SK-N-SH (cell line): ENCODE measurements at regions not wholly inside any gene's neighbourhood (a gene's known extent, or its start where the extent isn't known, plus 50 kb on each side); places are given as distances from the start of the nearest gene placed in this dataset.

Experiments used
- CTCF ChIA-PET: fragments of 300-600, 350-600 bp; formaldehyde crosslinking; extraction: SDS; loops from one replicate; lab custom pipeline; 2021; lab: Yijun Ruan, JAX
- POLR2A ChIA-PET: fragments of 350-600 bp; sonication (Branson Sonifier 250); formaldehyde crosslinking; extraction: SDS; loops from one replicate; lab custom pipeline; 2020; ENCODE audit warnings: antibody characterized with exemption, inconsistent platforms; lab: Yijun Ruan, JAX
- DNase-seq: peaks from one replicate; pipeline ENCODE4 v3.0.0; 2012
- H2AFZ ChIP-seq: fragments of 200-600 bp; sonication (generic); 2 replicates; pipeline ENCODE4 v1.8.1; 2016; ENCODE audit warnings: antibody characterized with exemption, mild to moderate bottlenecking, low read depth
- H3F3A ChIP-seq: fragments of 200-600 bp; sonication (generic); replicated peaks from 2 replicates; pipeline ENCODE3; 2016; ENCODE audit warnings: antibody characterized with exemption, mild to moderate bottlenecking; ENCODE audit not compliant: insufficient read depth
- H3K27ac ChIP-seq, 2 experiments: fragments of 200-500 bp in 1 of 2; fragments of 200-600 bp in 1 of 2; sonication (Bioruptor generic) in 1 of 2; sonication (generic), shearing (Covaris generic) in 1 of 2; 2 replicates each; pipeline versions ENCODE4 v1.5.1 to v1.6.1; 2014 to 2016; ENCODE audit warnings: low read depth in 2 of 2, inconsistent platforms in 1 of 2, low read length in 1 of 2, mild to moderate bottlenecking in 1 of 2, mixed read lengths in 1 of 2
- H3K27me3 ChIP-seq: fragments of 200-600 bp; sonication (generic), shearing (Covaris generic); 2 replicates; pipeline ENCODE4 v1.6.1; 2016; ENCODE audit warnings: mixed run types; ENCODE audit not compliant: insufficient read depth
- H3K36me3 ChIP-seq, 2 experiments: fragments of 200-500 bp in 1 of 2; fragments of 200-600 bp in 1 of 2; sonication (Bioruptor generic) in 1 of 2; sonication (generic) in 1 of 2; replicated peaks in 1 of 2; 2 replicates each; pipeline versions ENCODE3 to v1.5.1; 2014 to 2016; ENCODE audit warnings: low read length in 1 of 2, mild to moderate bottlenecking in 1 of 2; ENCODE audit not compliant: insufficient read depth in 2 of 2, control insufficient read depth in 1 of 2
- H3K4me1 ChIP-seq, 2 experiments: fragments of 200-500 bp in 1 of 2; fragments of 200-600 bp in 1 of 2; sonication (Bioruptor generic) in 1 of 2; sonication (generic), shearing (Covaris generic) in 1 of 2; 2 replicates each; pipeline versions ENCODE4 v1.5.1 to v1.6.1; 2014 to 2016; ENCODE audit warnings: low read depth in 1 of 2, low read length in 1 of 2, mixed run types in 1 of 2; ENCODE audit not compliant: insufficient read depth in 2 of 2, control insufficient read depth in 1 of 2
- H3K4me2 ChIP-seq: fragments of 200-600 bp; sonication (generic), shearing (Covaris generic); 2 replicates; pipeline ENCODE4 v1.6.1; 2017; ENCODE audit warnings: mixed run types
- H3K4me3 ChIP-seq, 2 experiments: fragments of 200-500 bp in 1 of 2; fragments of 200-600 bp in 1 of 2; sonication (Bioruptor generic) in 1 of 2; sonication (generic), shearing (Covaris generic) in 1 of 2; 2 replicates each; pipeline versions ENCODE4 v1.5.1 to v1.8.1; 2014 to 2016; ENCODE audit warnings: low read depth in 2 of 2, inconsistent platforms in 1 of 2, low read length in 1 of 2, mild to moderate bottlenecking in 1 of 2, mixed read lengths in 1 of 2, moderate library complexity in 1 of 2
- H3K79me2 ChIP-seq: fragments of 200-600 bp; sonication (generic); 2 replicates; pipeline ENCODE4 v1.8.1; 2017; ENCODE audit warnings: mild to moderate bottlenecking; ENCODE audit not compliant: insufficient read depth
- H3K9ac ChIP-seq: fragments of 200-600 bp; sonication (generic); 2 replicates; pipeline ENCODE4 v1.6.1; 2017; ENCODE audit warnings: mixed run types
- H3K9me2 ChIP-seq: fragments of 200-600 bp; sonication (generic); 2 replicates; pipeline ENCODE4 v1.6.1; 2017; ENCODE audit warnings: mixed run types
- H3K9me3 ChIP-seq: fragments of 200-600 bp; sonication (generic); 2 replicates; pipeline ENCODE4 v1.6.1; 2017; ENCODE audit warnings: mixed run types, mild to moderate bottlenecking, moderate library complexity
- H4K20me1 ChIP-seq: fragments of 200-600 bp; sonication (generic); 2 replicates; pipeline ENCODE4 v1.6.1; 2017; ENCODE audit warnings: mild to moderate bottlenecking, mixed run types; ENCODE audit not compliant: insufficient read depth
- CHD2 ChIP-seq: fragments of 150-350 bp; IDR thresholded peaks from 2 replicates; pipeline ENCODE4 v1.6.1; 2018; ENCODE audit warnings: low read length; ENCODE audit not compliant: partially characterized antibody
- CTCF ChIP-seq: fragments of 200-600 bp; sonication (generic); IDR thresholded peaks from 2 replicates; pipeline ENCODE4 v1.6.1; 2017; ENCODE audit warnings: antibody characterized with exemption, mild to moderate bottlenecking, moderate library complexity
- ELF1 ChIP-seq: IDR thresholded peaks from 2 replicates; pipeline ENCODE4 v1.4.0; 2012
- GABPA ChIP-seq: IDR thresholded peaks from 2 replicates; pipeline ENCODE4 v1.4.0; 2012; ENCODE audit warnings: low read depth, mild to moderate bottlenecking
- GATA2 ChIP-seq: sonication (generic); formaldehyde crosslinking; IDR thresholded peaks from 2 replicates; pipeline ENCODE4 v1.5.0; 2020; ENCODE audit warnings: mild to moderate bottlenecking, missing genetic modification reagents
- JUND ChIP-seq: IDR thresholded peaks from 2 replicates; pipeline ENCODE4 v1.4.0; 2012
- MAX ChIP-seq: IDR thresholded peaks from 2 replicates; pipeline ENCODE4 v1.4.0; 2012; ENCODE audit warnings: low read depth
- MEF2A ChIP-seq: IDR thresholded peaks from 2 replicates; pipeline ENCODE4 v1.4.0; 2012; ENCODE audit warnings: low read depth, borderline replicate concordance
- MXI1 ChIP-seq: IDR thresholded peaks from 2 replicates; pipeline ENCODE4 v1.6.1; 2012; ENCODE audit warnings: mild to moderate bottlenecking, low read depth, low read length, improper control_type of control experiment
- NFIC ChIP-seq: IDR thresholded peaks from 2 replicates; pipeline ENCODE4 v1.4.0; 2012; ENCODE audit warnings: borderline replicate concordance
- NRF1 ChIP-seq: IDR thresholded peaks from 2 replicates; pipeline ENCODE4 v1.6.1; 2012; ENCODE audit warnings: low read depth, mild to moderate bottlenecking, low read length
- PBX3 ChIP-seq: IDR thresholded peaks from 2 replicates; pipeline ENCODE4; 2012
- POLR2AphosphoS5 ChIP-seq: IDR thresholded peaks from 2 replicates; pipeline ENCODE4 v1.6.1; 2012; ENCODE audit warnings: low read depth, low read length
- RAD21 ChIP-seq: IDR thresholded peaks from 2 replicates; pipeline ENCODE4 v1.6.1; 2012; ENCODE audit warnings: mild to moderate bottlenecking, low read length
- RCOR1 ChIP-seq: fragments of 150-350 bp; IDR thresholded peaks from 2 replicates; pipeline ENCODE4 v1.6.1; 2017; ENCODE audit warnings: antibody characterized with exemption, low read length
- RFX5 ChIP-seq: IDR thresholded peaks from 2 replicates; pipeline ENCODE4 v1.6.1; 2012; ENCODE audit warnings: mild to moderate bottlenecking, improper control_type of control experiment, low read length
- RXRA ChIP-seq: IDR thresholded peaks from 2 replicates; pipeline ENCODE4 v1.4.0; 2012; ENCODE audit warnings: low read depth, mild to moderate bottlenecking, borderline replicate concordance
- SIN3A ChIP-seq: IDR thresholded peaks from 2 replicates; pipeline ENCODE4 v1.6.1; 2012; ENCODE audit warnings: low read depth, mild to moderate bottlenecking, low read length, moderate library complexity, borderline replicate concordance
- SMC3 ChIP-seq: IDR thresholded peaks from 2 replicates; pipeline ENCODE4 v1.6.1; 2012; ENCODE audit warnings: low read depth, low read length, improper control_type of control experiment
- USF1 ChIP-seq: IDR thresholded peaks from 2 replicates; pipeline ENCODE4 v1.4.0; 2012; ENCODE audit warnings: low read depth, borderline replicate concordance
- YY1 ChIP-seq: IDR thresholded peaks from 2 replicates; pipeline ENCODE4 v1.4.0; 2012; ENCODE audit warnings: low read depth, mild to moderate bottlenecking
- WGBS: methylation state at CpG from one replicate; pipeline ENCODE4 v1.1.6; 2017; ENCODE audit warnings: low lambda C conversion rate; 5-methylcytosine and 5-hydroxymethylcytosine counted together

GRCh38 chr18:37716106-37716735 is 150.6 kb upstream of the CELF4 start (continued):
- no peak for TF ChIP-seq MAX

- POLR2A ChIA-PET = no interaction called here
- no peaks in the 10 kb centered on the region for H3K36me3 ChIP-seq
- no peak for TF ChIP-seq SMC3
- no peak for TF ChIP-seq NFIC
- TF ChIP-seq RAD21 = no peak
- no peak for TF ChIP-seq MEF2A
- no peak for TF ChIP-seq ELF1
- no peak for TF ChIP-seq SIN3A
- no peak for TF ChIP-seq NRF1
- no peak for TF ChIP-seq CHD2
- no peak for TF ChIP-seq RFX5
- no peak for TF ChIP-seq USF1
- TF ChIP-seq JUND = no peak
- no peak for TF ChIP-seq RCOR1
- TF ChIP-seq MAX = no peak
- TF ChIP-seq YY1 = no peak
- TF ChIP-seq, all 33 proteins: peak for 0
- Histone ChIP-seq H3K9ac (no peak overlapping the region), H2AFZ (no peak overlapping the region), H3K4me2 (no peak overlapping the region), H4K20me1 (no peaks in the 10 kb centered on the region), H3K4me3 (no peak overlapping the region), H3F3A (no peaks in the 10 kb centered on the region), H3K79me2 (no peaks in the 10 kb centered on the region), H3K27me3 (no peaks in the 10 kb centered on the region), H3K4me1 (peaks cover 0 to 24% of the 10 kb centered on the region in 2 experiments; a peak in 2 of 4 replicates), H3K27ac (peak overlapping the region in 1 of 2 experiments; percentile 47; a peak in 2 of 4 replicates), H3K9me2 (no peaks in the 10 kb centered on the region), H3K9me3 (no peaks in the 10 kb centered on the region)
- no peak for DNase-seq
- WGBS = 5% methylated on average over 3 of the region's 3 CpGs
- CTCF ChIA-PET = interaction anchor here (1.5 kb wide), 1 partner anchor 64 kb away, joined by 5 read pairs; no protein-coding TSS in a partner anchor
Observed at GRCh38 chr18:37714691-37715090, 149.1 kb upstream of the CELF4 start.

- no peaks in the 10 kb centered on the region for H3K9me2 ChIP-seq
- peaks cover 0 to 22% of the 10 kb centered on the region in 2 experiments; a peak in 2 of 4 replicates for H3K4me1 ChIP-seq
- H3K79me2 ChIP-seq = no peaks in the 10 kb centered on the region
- no peak overlapping the region for H3K4me3 ChIP-seq
- POLR2A ChIA-PET = no interaction called here
- no peaks in the 10 kb centered on the region for H3K27me3 ChIP-seq
- no peak overlapping the region for H2AFZ ChIP-seq
- DNase-seq = no peak
- H3K36me3 ChIP-seq = no peaks in the 10 kb centered on the region
- CTCF ChIA-PET = no interaction called here
- no peak overlapping the region for H3K27ac ChIP-seq
- H3F3A ChIP-seq = no peaks in the 10 kb centered on the region
- no peak overlapping the region for H3K4me2 ChIP-seq
- no peaks in the 10 kb centered on the region for H3K9me3 ChIP-seq
- H4K20me1 ChIP-seq = no peaks in the 10 kb centered on the region
- H3K9ac ChIP-seq = no peak overlapping the region
- TF ChIP-seq MAX (no peak), CTCF (no peak), PBX3 (no peak), GATA2 (CRISPR knock-in tag) (no peak), GABPA (no peak), POLR2AphosphoS5 (no peak), CHD2 (no peak), RXRA (no peak), MXI1 (no peak), NRF1 (no peak)
Observed at GRCh38 chr18:37712776-37713175, 147.2 kb upstream of the CELF4 start.
